GM12873 (cell line): ENCODE measurements at regions not wholly inside any gene's neighbourhood (a gene's known extent, or its start where the extent isn't known, plus 50 kb on each side); places are given as distances from the start of the nearest gene placed in this dataset.

Experiments used
- CTCF ChIP-seq: IDR thresholded peaks from 2 replicates; pipeline ENCODE4 v1.5.1; 2012; ENCODE audit warnings: low read depth, mild to moderate bottlenecking, moderate library complexity, low read length, control low read depth; ENCODE audit not compliant: insufficient read depth; ENCODE audit errors: missing control alignments

- no peak for TF ChIP-seq CTCF
Measured at GRCh38 chr11:116225236-116225635, 547.6 kb downstream of the BUD13 start.

GRCh38 chr11:116224889-116225200 is 547.9 kb downstream of the BUD13 start:
- TF ChIP-seq CTCF: no peak

- TF ChIP-seq CTCF: peak; percentile 70
Measured at GRCh38 chr11:116224154-116224888, 548.5 kb downstream of the BUD13 start.

DNA sequence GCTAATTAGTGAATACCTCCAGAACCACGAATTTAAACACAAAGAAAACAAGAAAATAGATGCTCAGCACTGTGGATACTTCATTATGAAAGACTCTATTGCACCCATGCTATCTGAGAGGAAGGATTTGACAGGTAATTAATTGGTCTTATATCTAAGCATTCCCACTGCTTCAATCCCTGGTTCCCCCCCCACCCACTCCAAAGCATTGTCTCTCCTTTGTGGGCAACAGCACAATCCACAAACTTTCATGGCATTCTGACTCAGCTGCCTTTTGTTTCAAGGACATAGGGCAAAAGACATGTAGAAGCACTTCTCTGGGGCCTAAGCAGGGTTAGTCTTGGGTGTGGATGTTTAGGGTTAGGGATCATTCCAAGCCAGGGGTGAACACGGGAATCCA is 551.4 kb downstream of the BUD13 start:
- TF ChIP-seq CTCF: no peak

GRCh38 chr11:116219171-116219635 is 553.6 kb downstream of the BUD13 start:
- no peak for TF ChIP-seq CTCF

- no peak for TF ChIP-seq CTCF
Measured at GRCh38 chr11:116217441-116217840, 555.3 kb downstream of the BUD13 start.

GRCh38 chr11:116217006-116217405 is 555.8 kb downstream of the BUD13 start:
- TF ChIP-seq CTCF: peak; percentile 93
